ENCODE measurements at regions not wholly inside any gene's neighbourhood (a gene's known extent, or its start where the extent isn't known, plus 50 kb on each side); places are given as distances from the start of the nearest gene placed in this dataset.
A peak's percentile ranks its signal among the peaks of the same experiment; 100 is the strongest.
"Not testable (repeated sequence)": the region's sequence is repeated elsewhere in the genome, so short reads cannot be mapped to it uniquely, and the experiment has no call there.

GRCh38 chr22:15811141-15811540 is 121.3 kb downstream of the POTEH start:
- H3K4me1 ChIP-seq; H3K4me3 Mint-ChIP-seq (ENCODE audit: unreplicated experiment); CTCF ChIA-PET; H3K4me1 Mint-ChIP-seq (ENCODE audit: low read depth, unreplicated experiment); H3K9me3 Mint-ChIP-seq (ENCODE audit: unreplicated experiment); POLR2A ChIA-PET; BruUV-seq (replicated peaks); intact Hi-C loops (cut with micrococcal nuclease; ENCODE audit: unreplicated experiment); H3K4me3 ChIP-seq (ENCODE audit: low read depth, low read length); H3K9me3 ChIP-seq; H3K27me3 ChIP-seq (replicated peaks; ENCODE audit: control insufficient read depth, insufficient read depth, low read length); H3K27me3 Mint-ChIP-seq (ENCODE audit: insufficient read depth, unreplicated experiment); H3K27ac Mint-ChIP-seq (ENCODE audit: unreplicated experiment); H3K36me3 ChIP-seq (ENCODE audit: control insufficient read depth, insufficient read depth, low read length); H3K36me3 Mint-ChIP-seq (ENCODE audit: insufficient read depth, unreplicated experiment): not testable (repeated sequence)
- peak in 1 of 2 experiments; percentile 69 for TF ChIP-seq CTCF (IDR thresholded peaks at IDR 0.05; ENCODE audit: insufficient read depth in 1 of 2, low read depth in 1 of 2, low read length in 1 of 2, severe bottlenecking in 1 of 2, unreplicated experiment in 1 of 2)
- DNase-seq, result peak; percentile 38 to 62

GRCh38 chr22:15815783-15816182 is 126.0 kb downstream of the POTEH start:
- H3K4me3 Mint-ChIP-seq (ENCODE audit: unreplicated experiment); BruUV-seq (replicated peaks); H3K27me3 ChIP-seq (replicated peaks; ENCODE audit: control insufficient read depth, insufficient read depth, low read length); H3K9me3 Mint-ChIP-seq (ENCODE audit: unreplicated experiment); H3K4me1 Mint-ChIP-seq (ENCODE audit: low read depth, unreplicated experiment); H3K36me3 Mint-ChIP-seq (ENCODE audit: insufficient read depth, unreplicated experiment); H3K27me3 Mint-ChIP-seq (ENCODE audit: insufficient read depth, unreplicated experiment); CTCF ChIA-PET; H3K4me3 ChIP-seq (ENCODE audit: low read depth, low read length); POLR2A ChIA-PET; H3K36me3 ChIP-seq (ENCODE audit: control insufficient read depth, insufficient read depth, low read length); H3K4me1 ChIP-seq; H3K9me3 ChIP-seq; H3K27ac Mint-ChIP-seq (ENCODE audit: unreplicated experiment); intact Hi-C loops (cut with micrococcal nuclease; ENCODE audit: unreplicated experiment); DNase-seq: not testable (repeated sequence)

- CTCF ChIA-PET; H3K9me3 ChIP-seq; H3K27ac Mint-ChIP-seq (ENCODE audit: unreplicated experiment); BruUV-seq (replicated peaks); H3K9me3 Mint-ChIP-seq (ENCODE audit: unreplicated experiment); H3K27me3 Mint-ChIP-seq (ENCODE audit: insufficient read depth, unreplicated experiment); H3K36me3 ChIP-seq (ENCODE audit: control insufficient read depth, insufficient read depth, low read length); H3K4me1 ChIP-seq; intact Hi-C loops (cut with micrococcal nuclease; ENCODE audit: unreplicated experiment); H3K4me3 ChIP-seq (ENCODE audit: low read depth, low read length); H3K4me3 Mint-ChIP-seq (ENCODE audit: unreplicated experiment); DNase-seq; POLR2A ChIA-PET; H3K27me3 ChIP-seq (replicated peaks; ENCODE audit: control insufficient read depth, insufficient read depth, low read length); H3K36me3 Mint-ChIP-seq (ENCODE audit: insufficient read depth, unreplicated experiment); H3K4me1 Mint-ChIP-seq (ENCODE audit: low read depth, unreplicated experiment): not testable (repeated sequence)
These were observed 126.6 kb downstream of the POTEH start for GRCh38 chr22:15816470-15816869.

GRCh38 chr22:15817264-15817663 is 127.4 kb downstream of the POTEH start:
- H3K9me3 ChIP-seq; H3K9me3 Mint-ChIP-seq (ENCODE audit: unreplicated experiment); intact Hi-C loops (cut with micrococcal nuclease; ENCODE audit: unreplicated experiment); H3K36me3 Mint-ChIP-seq (ENCODE audit: insufficient read depth, unreplicated experiment); DNase-seq; H3K27me3 ChIP-seq (replicated peaks; ENCODE audit: control insufficient read depth, insufficient read depth, low read length); CTCF ChIA-PET; H3K27me3 Mint-ChIP-seq (ENCODE audit: insufficient read depth, unreplicated experiment); H3K4me1 Mint-ChIP-seq (ENCODE audit: low read depth, unreplicated experiment); H3K4me3 ChIP-seq (ENCODE audit: low read depth, low read length); H3K36me3 ChIP-seq (ENCODE audit: control insufficient read depth, insufficient read depth, low read length); H3K4me1 ChIP-seq; POLR2A ChIA-PET; H3K4me3 Mint-ChIP-seq (ENCODE audit: unreplicated experiment); H3K27ac Mint-ChIP-seq (ENCODE audit: unreplicated experiment); BruUV-seq (replicated peaks): not testable (repeated sequence)

- H3K4me1 ChIP-seq; intact Hi-C loops (cut with micrococcal nuclease; ENCODE audit: unreplicated experiment); DNase-seq; H3K4me3 Mint-ChIP-seq (ENCODE audit: unreplicated experiment); CTCF ChIA-PET; H3K27me3 ChIP-seq (replicated peaks; ENCODE audit: control insufficient read depth, insufficient read depth, low read length); H3K9me3 ChIP-seq; H3K27me3 Mint-ChIP-seq (ENCODE audit: insufficient read depth, unreplicated experiment); H3K4me1 Mint-ChIP-seq (ENCODE audit: low read depth, unreplicated experiment); H3K36me3 Mint-ChIP-seq (ENCODE audit: insufficient read depth, unreplicated experiment); H3K36me3 ChIP-seq (ENCODE audit: control insufficient read depth, insufficient read depth, low read length); BruUV-seq (replicated peaks); H3K9me3 Mint-ChIP-seq (ENCODE audit: unreplicated experiment); H3K4me3 ChIP-seq (ENCODE audit: low read depth, low read length); POLR2A ChIA-PET; H3K27ac Mint-ChIP-seq (ENCODE audit: unreplicated experiment): not testable (repeated sequence)
These were observed 130.1 kb downstream of the POTEH start for GRCh38 chr22:15819886-15820285.

- POLR2A ChIA-PET; intact Hi-C loops (cut with micrococcal nuclease; ENCODE audit: unreplicated experiment); H3K4me3 Mint-ChIP-seq (ENCODE audit: unreplicated experiment); CTCF ChIA-PET; H3K4me1 ChIP-seq; H3K36me3 Mint-ChIP-seq (ENCODE audit: insufficient read depth, unreplicated experiment); H3K27ac Mint-ChIP-seq (ENCODE audit: unreplicated experiment); DNase-seq; H3K27me3 ChIP-seq (replicated peaks; ENCODE audit: control insufficient read depth, insufficient read depth, low read length); H3K36me3 ChIP-seq (ENCODE audit: control insufficient read depth, insufficient read depth, low read length); H3K9me3 ChIP-seq; H3K9me3 Mint-ChIP-seq (ENCODE audit: unreplicated experiment); H3K27me3 Mint-ChIP-seq (ENCODE audit: insufficient read depth, unreplicated experiment); BruUV-seq (replicated peaks); H3K4me1 Mint-ChIP-seq (ENCODE audit: low read depth, unreplicated experiment); H3K4me3 ChIP-seq (ENCODE audit: low read depth, low read length): not testable (repeated sequence)
These were observed 131.3 kb downstream of the POTEH start for GRCh38 chr22:15821088-15821487.

- H3K9me3 Mint-ChIP-seq (ENCODE audit: unreplicated experiment); H3K4me1 ChIP-seq; H3K9me3 ChIP-seq; H3K36me3 ChIP-seq (ENCODE audit: control insufficient read depth, insufficient read depth, low read length); H3K4me3 ChIP-seq (ENCODE audit: low read depth, low read length); H3K27me3 ChIP-seq (replicated peaks; ENCODE audit: control insufficient read depth, insufficient read depth, low read length); POLR2A ChIA-PET; H3K27ac Mint-ChIP-seq (ENCODE audit: unreplicated experiment); BruUV-seq (replicated peaks); DNase-seq; CTCF ChIA-PET; intact Hi-C loops (cut with micrococcal nuclease; ENCODE audit: unreplicated experiment); H3K36me3 Mint-ChIP-seq (ENCODE audit: insufficient read depth, unreplicated experiment); H3K27me3 Mint-ChIP-seq (ENCODE audit: insufficient read depth, unreplicated experiment); H3K4me1 Mint-ChIP-seq (ENCODE audit: low read depth, unreplicated experiment); H3K4me3 Mint-ChIP-seq (ENCODE audit: unreplicated experiment): not testable (repeated sequence)
These were observed 132.2 kb downstream of the POTEH start for GRCh38 chr22:15822001-15822400.
